K562 (cell line): ENCODE measurements at regions not wholly inside any gene's neighbourhood (a gene's known extent, or its start where the extent isn't known, plus 50 kb on each side); places are given as distances from the start of the nearest gene placed in this dataset.

Experiments used
- ATAC-seq: fragments of 200-7000 bp; cut with Tn5 transposase; 3 replicates; pipeline ENCODE4 v1.9.1; 2020; ENCODE audit warnings: moderate library complexity
- BruUV-seq: library from RNA; stranded (reverse); fragments of 400-500 nt; replicated peaks from 2 replicates; lab custom pipeline; 2021; lab: Mats Ljungman, UMichigan
- CTCF ChIA-PET: fragments of 300-600 bp; formaldehyde crosslinking; extraction: SDS; loops from one replicate; lab custom pipeline; 2021; ENCODE audit warnings: low intra/inter-chr PET ratio; lab: Yijun Ruan, JAX
- POLR2A ChIA-PET: fragments of 300-600, 350-650 bp; sonication (Branson Sonifier 250); formaldehyde crosslinking; extraction: SDS; loops from one replicate; lab custom pipeline; 2021; ENCODE audit warnings: antibody characterized with exemption, inconsistent platforms; lab: Yijun Ruan, JAX
- DNase-seq, 4 experiments: peaks; one replicate each; pipeline versions ENCODE4 v3.0.0 to v3.0.0-alpha.2; 2011 to 2018; ENCODE audit warnings: low spot score in 3 of 4, mixed read lengths in 3 of 4; ENCODE audit errors: extremely low read depth in 1 of 4
- FAIRE-seq: peaks from 2 replicates; lab custom pipeline; 2011; peaks lifted over from hg19 to GRCh38; lab: Jason Lieb, UNC
- H2AFZ ChIP-seq: 2 replicates; pipeline ENCODE4 v1.6.0; 2011; ENCODE audit warnings: low read depth, low read length, control low read depth, inconsistent platforms
- H3K27ac ChIP-seq: fragments of 200-600 bp; 3 replicates; pipeline ENCODE4 v1.8.0; 2011; ENCODE audit warnings: low read depth, mild to moderate bottlenecking, control low read depth, inconsistent platforms, low read length, moderate library complexity, mixed read lengths; ENCODE audit errors: extremely low read depth
- H3K27me3 ChIP-seq, 2 experiments: fragments of 300-600 bp in 1 of 2; 2 replicates in 1 of 2; 3 replicates in 1 of 2; pipeline versions ENCODE4 v1.6.0 to v1.8.0; 2011; ENCODE audit warnings: inconsistent platforms in 2 of 2, low read length in 2 of 2, mild to moderate bottlenecking in 1 of 2, mixed read lengths in 1 of 2, moderate library complexity in 1 of 2; ENCODE audit not compliant: control insufficient read depth in 2 of 2, insufficient read depth in 2 of 2
- H3K36me3 ChIP-seq: fragments of 300-600 bp; 3 replicates; pipeline ENCODE4 v1.8.0; 2011; ENCODE audit warnings: mild to moderate bottlenecking, low read length, inconsistent platforms; ENCODE audit not compliant: control insufficient read depth, insufficient read depth
- H3K4me1 ChIP-seq, 2 experiments: fragments of 200-600 bp in 1 of 2; replicated peaks in 1 of 2; 2 replicates in 1 of 2; 3 replicates in 1 of 2; pipeline versions ENCODE4 v1.5.1 to v1.8.0; 2011; ENCODE audit warnings: inconsistent platforms in 2 of 2, low read length in 2 of 2, mild to moderate bottlenecking in 1 of 2, mixed read lengths in 1 of 2, moderate library complexity in 1 of 2; ENCODE audit not compliant: control insufficient read depth in 2 of 2, insufficient read depth in 2 of 2
- H3K4me2 ChIP-seq: 2 replicates; pipeline ENCODE4 v1.6.1; 2011; ENCODE audit warnings: low read length, control low read depth, inconsistent platforms, mixed read lengths; ENCODE audit not compliant: insufficient read depth
- H3K4me3 ChIP-seq: fragments of 200-600 bp; sonication (generic), shearing (Covaris generic); 2 replicates; pipeline ENCODE4 v1.5.1; 2016; ENCODE audit warnings: control low read depth, inconsistent platforms
- H3K79me2 ChIP-seq: fragments of 200-600 bp; 3 replicates; pipeline ENCODE4 v1.8.0; 2011; ENCODE audit warnings: low read length, inconsistent platforms; ENCODE audit not compliant: control insufficient read depth, insufficient read depth
- H3K9ac ChIP-seq, 2 experiments: 2 replicates each; pipeline versions ENCODE4 v1.6.0 to v1.6.1; 2011; ENCODE audit warnings: low read depth in 2 of 2, low read length in 2 of 2, control low read depth in 1 of 2, inconsistent platforms in 1 of 2, mild to moderate bottlenecking in 1 of 2, mixed read lengths in 1 of 2; ENCODE audit not compliant: insufficient read depth in 1 of 2
- H3K9me1 ChIP-seq: one replicate; pipeline ENCODE4 v1.6.0; 2011; ENCODE audit warnings: inconsistent platforms, mild to moderate bottlenecking, low read length, moderate library complexity; ENCODE audit not compliant: control insufficient read depth, insufficient read depth
- H3K9me3 ChIP-seq: replicated peaks from 2 replicates; pipeline ENCODE4 v1.5.1; 2011; ENCODE audit warnings: low read depth, low read length, inconsistent platforms; ENCODE audit not compliant: control insufficient read depth, insufficient read depth
- H4K20me1 ChIP-seq: replicated peaks from 2 replicates; pipeline ENCODE4 v1.6.1; 2011; ENCODE audit warnings: low read length, inconsistent platforms, mixed read lengths; ENCODE audit not compliant: control insufficient read depth, insufficient read depth
- CC2D1A ChIP-seq: fragments of 450-650 bp; IDR thresholded peaks from 2 replicates; pipeline ENCODE4 v1.6.1; 2017; ENCODE audit warnings: mild to moderate bottlenecking
- POLR2H ChIP-seq: IDR thresholded peaks from 2 replicates; pipeline ENCODE4 v1.6.1; 2016; ENCODE audit warnings: missing genetic modification characterization, low read depth, mild to moderate bottlenecking, control low read depth, missing compliant biosample characterization, moderate library complexity
- SMAD3 ChIP-seq: fragments of 450-650 bp; formaldehyde crosslinking; conservative IDR thresholded peaks from 2 replicates; pipeline ENCODE4 v1.4.0; 2020; ENCODE audit warnings: mild to moderate bottlenecking
- SMARCB1 ChIP-seq: IDR thresholded peaks from 2 replicates; pipeline ENCODE4 v1.6.1; 2011; ENCODE audit warnings: improper control_type of control experiment, low read depth; ENCODE audit not compliant: insufficient read length
- ZNF311 ChIP-seq: fragments of 250-450 bp; sonication (Bioruptor Pico); IDR thresholded peaks from 2 replicates; pipeline ENCODE4 v1.4.0; 2020; ENCODE audit warnings: mild to moderate bottlenecking, moderate library complexity
- WGBS: fragments of 100-300 bp; shearing (Covaris generic); methylation state at CpG from one replicate; pipeline ENCODE4 v1.1.6; 2016; ENCODE audit warnings: low coverage, mixed read lengths; ENCODE audit not compliant: insufficient coverage; ENCODE audit errors: missing lambda C conversion rate; 5-methylcytosine and 5-hydroxymethylcytosine counted together
- in situ Hi-C: fragments of 300-500 bp; cut with MboI; formaldehyde crosslinking; loops from 4 replicates; pipeline ENCODE4 v1.15.0; 2018; ENCODE audit warnings: inconsistent platforms, mixed read lengths
- intact Hi-C: fragments of 100-400 bp; cut with micrococcal nuclease; formaldehyde crosslinking; loops from 2 replicates; pipeline ENCODE4 v1.14.2; 2022
- TF ChIP-seq, protein P1 (sequence below): fragments of 450-650 bp; IDR thresholded peaks from 2 replicates; pipeline ENCODE4 v1.6.1; 2016; ENCODE audit warnings: low read depth, mild to moderate bottlenecking, moderate library complexity
- TF ChIP-seq, protein P2 (sequence below): sonication (generic); formaldehyde crosslinking; IDR thresholded peaks from 2 replicates; pipeline ENCODE4 v1.8.0; 2022; ENCODE audit warnings: mild to moderate bottlenecking, missing genetic modification reagents
- TF ChIP-seq, protein P3 (sequence below): fragments of 250-450 bp; sonication (Bioruptor Pico); IDR thresholded peaks from 2 replicates; pipeline ENCODE4 v1.4.0; 2020; ENCODE audit warnings: mild to moderate bottlenecking, moderate library complexity, borderline replicate concordance
- TF ChIP-seq, protein P4 (sequence below): fragments of 250-450 bp; sonication (Bioruptor Pico); IDR thresholded peaks from 2 replicates; pipeline ENCODE4 v1.8.0; 2022; ENCODE audit warnings: moderate library complexity, mild to moderate bottlenecking, inconsistent platforms
- TF ChIP-seq, protein P5 (sequence below): sonication (generic); formaldehyde crosslinking; IDR thresholded peaks from 2 replicates; pipeline ENCODE4 v1.8.1; 2023; ENCODE audit warnings: mild to moderate bottlenecking, missing genetic modification reagents

DNA sequence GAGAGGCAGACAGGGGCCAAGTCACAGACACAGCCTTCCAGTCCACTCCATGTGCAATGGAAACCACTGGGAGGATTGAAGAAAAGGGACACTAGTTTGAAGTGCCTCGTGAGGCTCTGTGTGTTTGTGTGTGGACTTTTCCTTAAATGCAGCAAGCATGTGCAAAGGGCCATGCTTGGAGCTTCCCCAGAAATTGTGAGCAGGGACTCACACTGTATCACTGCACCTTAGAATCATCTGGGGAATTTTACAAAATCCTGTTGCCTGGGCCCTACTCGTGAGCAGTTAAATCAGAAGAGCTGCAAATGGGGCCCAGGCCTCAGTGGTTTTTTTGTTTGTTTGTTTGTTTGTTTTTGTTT is 137.8 kb downstream of the TRIM43 start:
- ATAC-seq = no peak
- Histone ChIP-seq H3K9me1 (no peaks in the 10 kb centered on the region), H3K27me3 (no peaks in the 10 kb centered on the region), H3K4me3 (no peak overlapping the region), H3K4me1 (no peaks in the 10 kb centered on the region), H4K20me1 (no peaks in the 10 kb centered on the region), H3K79me2 (no peaks in the 10 kb centered on the region), H3K9me3 (no peaks in the 10 kb centered on the region), H3K36me3 (no peaks in the 10 kb centered on the region), H3K27ac (no peak overlapping the region), H3K4me2 (no peak overlapping the region), H3K9ac (no peak overlapping the region), H2AFZ (no peak overlapping the region)
- 0% methylated on average over 2 of the region's 2 CpGs for WGBS
- no peak for DNase-seq
- intact Hi-C loops = loop anchor here (10.0 kb wide), 1 partner anchor 345 kb away; no protein-coding TSS in a partner anchor
- in situ Hi-C loops = no loop called here
- ChIA-PET CTCF (interaction anchor here (1.2 kb wide), 1 partner anchor 315 kb away, joined by 5 read pairs; no protein-coding TSS in a partner anchor), POLR2A (no interaction called here)
- no peak for TF ChIP-seq CC2D1A
- no peak for TF ChIP-seq ZNF311 (CRISPR knock-in tag)
- no peak for TF ChIP-seq POLR2H
- TF ChIP-seq, protein P1, sequence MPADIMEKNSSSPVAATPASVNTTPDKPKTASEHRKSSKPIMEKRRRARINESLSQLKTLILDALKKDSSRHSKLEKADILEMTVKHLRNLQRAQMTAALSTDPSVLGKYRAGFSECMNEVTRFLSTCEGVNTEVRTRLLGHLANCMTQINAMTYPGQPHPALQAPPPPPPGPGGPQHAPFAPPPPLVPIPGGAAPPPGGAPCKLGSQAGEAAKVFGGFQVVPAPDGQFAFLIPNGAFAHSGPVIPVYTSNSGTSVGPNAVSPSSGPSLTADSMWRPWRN = no peak
- TF ChIP-seq, protein P2, sequence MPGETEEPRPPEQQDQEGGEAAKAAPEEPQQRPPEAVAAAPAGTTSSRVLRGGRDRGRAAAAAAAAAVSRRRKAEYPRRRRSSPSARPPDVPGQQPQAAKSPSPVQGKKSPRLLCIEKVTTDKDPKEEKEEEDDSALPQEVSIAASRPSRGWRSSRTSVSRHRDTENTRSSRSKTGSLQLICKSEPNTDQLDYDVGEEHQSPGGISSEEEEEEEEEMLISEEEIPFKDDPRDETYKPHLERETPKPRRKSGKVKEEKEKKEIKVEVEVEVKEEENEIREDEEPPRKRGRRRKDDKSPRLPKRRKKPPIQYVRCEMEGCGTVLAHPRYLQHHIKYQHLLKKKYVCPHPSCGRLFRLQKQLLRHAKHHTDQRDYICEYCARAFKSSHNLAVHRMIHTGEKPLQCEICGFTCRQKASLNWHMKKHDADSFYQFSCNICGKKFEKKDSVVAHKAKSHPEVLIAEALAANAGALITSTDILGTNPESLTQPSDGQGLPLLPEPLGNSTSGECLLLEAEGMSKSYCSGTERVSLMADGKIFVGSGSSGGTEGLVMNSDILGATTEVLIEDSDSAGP = no peak
- no peak for TF ChIP-seq SMAD3
- no peak for TF ChIP-seq SMARCB1
- TF ChIP-seq, protein P3, sequence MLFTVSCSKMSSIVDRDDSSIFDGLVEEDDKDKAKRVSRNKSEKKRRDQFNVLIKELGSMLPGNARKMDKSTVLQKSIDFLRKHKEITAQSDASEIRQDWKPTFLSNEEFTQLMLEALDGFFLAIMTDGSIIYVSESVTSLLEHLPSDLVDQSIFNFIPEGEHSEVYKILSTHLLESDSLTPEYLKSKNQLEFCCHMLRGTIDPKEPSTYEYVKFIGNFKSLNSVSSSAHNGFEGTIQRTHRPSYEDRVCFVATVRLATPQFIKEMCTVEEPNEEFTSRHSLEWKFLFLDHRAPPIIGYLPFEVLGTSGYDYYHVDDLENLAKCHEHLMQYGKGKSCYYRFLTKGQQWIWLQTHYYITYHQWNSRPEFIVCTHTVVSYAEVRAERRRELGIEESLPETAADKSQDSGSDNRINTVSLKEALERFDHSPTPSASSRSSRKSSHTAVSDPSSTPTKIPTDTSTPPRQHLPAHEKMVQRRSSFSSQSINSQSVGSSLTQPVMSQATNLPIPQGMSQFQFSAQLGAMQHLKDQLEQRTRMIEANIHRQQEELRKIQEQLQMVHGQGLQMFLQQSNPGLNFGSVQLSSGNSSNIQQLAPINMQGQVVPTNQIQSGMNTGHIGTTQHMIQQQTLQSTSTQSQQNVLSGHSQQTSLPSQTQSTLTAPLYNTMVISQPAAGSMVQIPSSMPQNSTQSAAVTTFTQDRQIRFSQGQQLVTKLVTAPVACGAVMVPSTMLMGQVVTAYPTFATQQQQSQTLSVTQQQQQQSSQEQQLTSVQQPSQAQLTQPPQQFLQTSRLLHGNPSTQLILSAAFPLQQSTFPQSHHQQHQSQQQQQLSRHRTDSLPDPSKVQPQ (CRISPR knock-in tag) = no peak
- TF ChIP-seq, protein P4, sequence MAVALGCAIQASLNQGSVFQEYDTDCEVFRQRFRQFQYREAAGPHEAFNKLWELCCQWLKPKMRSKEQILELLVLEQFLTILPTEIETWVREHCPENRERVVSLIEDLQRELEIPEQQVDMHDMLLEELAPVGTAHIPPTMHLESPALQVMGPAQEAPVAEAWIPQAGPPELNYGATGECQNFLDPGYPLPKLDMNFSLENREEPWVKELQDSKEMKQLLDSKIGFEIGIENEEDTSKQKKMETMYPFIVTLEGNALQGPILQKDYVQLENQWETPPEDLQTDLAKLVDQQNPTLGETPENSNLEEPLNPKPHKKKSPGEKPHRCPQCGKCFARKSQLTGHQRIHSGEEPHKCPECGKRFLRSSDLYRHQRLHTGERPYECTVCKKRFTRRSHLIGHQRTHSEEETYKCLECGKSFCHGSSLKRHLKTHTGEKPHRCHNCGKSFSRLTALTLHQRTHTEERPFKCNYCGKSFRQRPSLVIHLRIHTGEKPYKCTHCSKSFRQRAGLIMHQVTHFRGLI (CRISPR knock-in tag) = no peak
- TF ChIP-seq, protein P5, sequence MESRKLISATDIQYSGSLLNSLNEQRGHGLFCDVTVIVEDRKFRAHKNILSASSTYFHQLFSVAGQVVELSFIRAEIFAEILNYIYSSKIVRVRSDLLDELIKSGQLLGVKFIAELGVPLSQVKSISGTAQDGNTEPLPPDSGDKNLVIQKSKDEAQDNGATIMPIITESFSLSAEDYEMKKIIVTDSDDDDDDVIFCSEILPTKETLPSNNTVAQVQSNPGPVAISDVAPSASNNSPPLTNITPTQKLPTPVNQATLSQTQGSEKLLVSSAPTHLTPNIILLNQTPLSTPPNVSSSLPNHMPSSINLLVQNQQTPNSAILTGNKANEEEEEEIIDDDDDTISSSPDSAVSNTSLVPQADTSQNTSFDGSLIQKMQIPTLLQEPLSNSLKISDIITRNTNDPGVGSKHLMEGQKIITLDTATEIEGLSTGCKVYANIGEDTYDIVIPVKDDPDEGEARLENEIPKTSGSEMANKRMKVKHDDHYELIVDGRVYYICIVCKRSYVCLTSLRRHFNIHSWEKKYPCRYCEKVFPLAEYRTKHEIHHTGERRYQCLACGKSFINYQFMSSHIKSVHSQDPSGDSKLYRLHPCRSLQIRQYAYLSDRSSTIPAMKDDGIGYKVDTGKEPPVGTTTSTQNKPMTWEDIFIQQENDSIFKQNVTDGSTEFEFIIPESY (CRISPR knock-in tag) = no peak
- no TSS peak for BruUV-seq
- no peak for FAIRE-seq
